GM21381 (cell line): ENCODE measurements at regions not wholly inside any gene's neighbourhood (a gene's known extent, or its start where the extent isn't known, plus 50 kb on each side); places are given as distances from the start of the nearest gene placed in this dataset.

Source experiments
- ATAC-seq: cut with Tn5 transposase; IDR thresholded peaks from one replicate; pipeline ENCODE4 v1.9.1; 2021; ENCODE audit warnings: mild to moderate bottlenecking, moderate library complexity; ENCODE audit not compliant: unreplicated experiment

GRCh38 chr2:81583311-81584108, 1279.0 kb upstream of the LRRTM1 start:
- ATAC-seq = no peak

- ATAC-seq = no peak
These were observed 1272.2 kb upstream of the LRRTM1 start for GRCh38 chr2:81576713-81577112.

- no peak for ATAC-seq
These were observed 1246.6 kb upstream of the LRRTM1 start for GRCh38 chr2:81551040-81551634.

- no peak for ATAC-seq
These were observed 1245.7 kb upstream of the LRRTM1 start for GRCh38 chr2:81550277-81550676.

GRCh38 chr2:81549646-81550045, 1245.1 kb upstream of the LRRTM1 start:
- ATAC-seq = no peak

GRCh38 chr2:81545626-81546025, 1241.1 kb upstream of the LRRTM1 start:
- ATAC-seq = no peak

GRCh38 chr2:81542119-81542518, 1237.6 kb upstream of the LRRTM1 start:
- no peak for ATAC-seq

- no peak for ATAC-seq
These were observed 1225.4 kb upstream of the LRRTM1 start for GRCh38 chr2:81529944-81530343.

- ATAC-seq = no peak
These were observed 1224.4 kb upstream of the LRRTM1 start for GRCh38 chr2:81528852-81529480.

GRCh38 chr2:81523344-81523743, 1218.8 kb upstream of the LRRTM1 start:
- no peak for ATAC-seq

GRCh38 chr2:81513328-81513727, 1208.8 kb upstream of the LRRTM1 start:
- no peak for ATAC-seq

GRCh38 chr2:81505586-81505985, 1201.0 kb upstream of the LRRTM1 start:
- ATAC-seq = no peak

GRCh38 chr2:81495556-81495955, 1191.0 kb upstream of the LRRTM1 start:
- no peak for ATAC-seq

- ATAC-seq = no peak
These were observed 1178.7 kb upstream of the LRRTM1 start for GRCh38 chr2:81483254-81483653.

- ATAC-seq = no peak
These were observed 1177.4 kb upstream of the LRRTM1 start for GRCh38 chr2:81481994-81482368.

GRCh38 chr2:81481242-81481993, 1176.9 kb upstream of the LRRTM1 start:
- ATAC-seq = no peak

GRCh38 chr2:81467096-81467495, 1162.5 kb upstream of the LRRTM1 start:
- ATAC-seq = no peak

GRCh38 chr2:81462420-81462819, 1157.9 kb upstream of the LRRTM1 start:
- no peak for ATAC-seq

- no peak for ATAC-seq
These were observed 1140.6 kb upstream of the LRRTM1 start for GRCh38 chr2:81445176-81445575.

- no peak for ATAC-seq
These were observed 1133.0 kb upstream of the LRRTM1 start for GRCh38 chr2:81437456-81438000.

- no peak for ATAC-seq
These were observed 1131.7 kb upstream of the LRRTM1 start for GRCh38 chr2:81436256-81436655.
